HG03571 (cell line): ENCODE measurements at regions not wholly inside any gene's neighbourhood (a gene's known extent, or its start where the extent isn't known, plus 50 kb on each side); places are given as distances from the start of the nearest gene placed in this dataset.
"Not testable (repeated sequence)": the region's sequence is repeated elsewhere in the genome, so short reads cannot be mapped to it uniquely, and the experiment has no call there.

Experiments used
- ATAC-seq: cut with Tn5 transposase; IDR thresholded peaks from one replicate; pipeline ENCODE4 v1.9.1; 2021; ENCODE audit not compliant: unreplicated experiment

DNA sequence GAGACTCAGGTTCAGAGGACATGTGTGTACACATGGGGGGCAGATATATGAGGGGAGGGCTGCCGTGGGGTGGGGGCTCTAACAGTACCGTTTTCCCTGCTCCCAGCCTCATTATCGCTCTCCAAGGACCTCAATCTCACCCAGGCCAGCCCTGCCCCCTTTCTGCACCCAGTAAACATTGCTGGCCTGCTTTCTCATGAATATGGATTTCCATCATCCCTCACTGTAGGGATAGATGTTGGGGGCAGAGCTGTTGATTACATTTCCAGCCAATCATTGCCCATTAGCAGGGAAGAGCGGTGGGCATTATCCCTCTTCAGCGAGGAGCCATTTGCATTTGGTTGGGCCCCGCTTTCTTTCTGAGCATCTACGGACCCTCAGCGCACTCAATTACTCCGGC lies 273.8 kb downstream of the RPS6KC1 start:
- ATAC-seq: no peak

DNA sequence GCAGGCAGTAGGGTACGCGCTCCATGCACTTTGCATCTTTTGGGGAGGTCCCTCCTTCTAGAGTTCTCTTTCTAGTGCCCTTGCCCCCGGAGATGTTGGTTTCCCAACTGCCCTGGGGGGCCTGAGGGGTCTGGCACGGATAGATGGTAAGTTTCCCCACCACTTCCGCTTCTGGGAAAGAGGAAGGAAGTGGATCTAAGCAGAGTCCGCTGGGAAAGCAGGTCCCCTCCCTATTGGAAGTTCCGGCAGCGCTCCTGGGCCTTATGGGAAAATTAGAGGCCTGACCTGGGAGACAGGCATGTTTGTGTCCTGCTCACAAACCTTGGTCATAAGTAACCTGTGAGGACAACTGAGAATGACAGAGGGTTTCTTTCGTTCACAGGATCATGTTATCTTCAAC lies 274.4 kb downstream of the RPS6KC1 start:
- ATAC-seq: no peak

DNA sequence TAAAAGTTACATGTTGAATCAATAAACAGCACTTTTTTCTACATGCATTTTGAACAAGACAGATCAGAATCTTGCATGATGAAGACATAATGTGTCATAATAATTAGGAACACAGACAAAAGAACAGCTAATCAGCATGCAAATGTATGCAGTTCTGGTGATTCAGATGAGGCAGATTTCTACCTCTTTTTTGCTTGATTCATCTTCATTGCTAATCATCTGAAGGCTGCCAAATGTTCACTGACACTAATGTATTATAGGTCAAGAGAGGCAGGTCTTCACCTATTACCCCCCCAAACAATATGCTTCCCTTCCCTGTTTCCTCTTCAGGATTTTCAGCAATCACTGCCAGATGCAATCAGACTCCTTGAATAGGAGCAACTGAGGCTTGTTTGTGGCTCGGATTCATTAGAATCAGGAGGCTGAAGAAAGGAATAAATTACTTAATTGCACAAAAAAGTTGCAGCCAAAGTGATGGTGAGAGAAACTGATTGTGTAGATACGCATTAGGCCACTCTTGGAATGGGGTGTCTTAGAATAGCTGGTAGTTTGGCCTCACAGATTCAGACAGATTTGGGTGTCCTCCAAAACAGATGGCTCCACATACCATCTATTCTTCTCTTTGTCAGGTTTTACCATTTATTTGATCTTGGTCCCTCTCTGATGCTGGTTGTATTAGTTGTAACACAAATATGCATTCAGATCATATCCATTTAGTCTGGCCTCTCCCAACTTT lies 275.4 kb downstream of the RPS6KC1 start:
- ATAC-seq: no peak

DNA sequence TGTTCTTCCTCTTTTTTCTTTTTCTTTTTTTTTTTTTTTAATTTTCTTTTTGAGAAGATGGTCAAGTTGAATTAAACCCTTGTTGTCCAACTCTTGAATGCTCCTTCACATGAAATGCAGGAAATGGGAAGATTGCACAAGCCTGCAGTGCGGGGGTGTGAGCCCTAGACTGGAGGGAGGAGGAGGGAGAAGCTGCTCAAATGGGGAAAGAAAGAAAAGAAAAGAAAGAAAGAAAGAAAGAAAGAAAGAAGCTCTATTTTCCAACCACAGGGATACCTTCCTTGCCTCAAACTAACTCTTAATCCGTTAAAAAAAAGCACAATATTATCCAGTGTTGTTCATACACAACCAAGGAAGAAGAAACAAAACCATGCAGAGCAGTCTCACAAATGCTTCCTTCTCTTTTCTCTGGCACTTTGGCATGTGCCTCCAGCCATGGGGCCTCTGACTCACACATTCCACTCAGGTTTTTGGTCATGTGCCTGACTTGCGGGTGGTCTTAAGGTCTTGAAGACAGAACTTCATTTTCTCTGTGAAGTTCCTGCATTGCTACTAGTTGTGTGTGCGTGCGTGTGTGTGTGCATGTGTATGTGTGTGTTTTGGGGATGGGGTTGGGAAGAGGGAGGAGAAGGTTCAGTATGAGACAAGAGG lies 276.1 kb downstream of the RPS6KC1 start:
- no peak for ATAC-seq

GRCh38 chr1:213329406-213330008 lies 278.5 kb downstream of the RPS6KC1 start:
- ATAC-seq: no peak

GRCh38 chr1:213330281-213330680 lies 279.2 kb downstream of the RPS6KC1 start:
- ATAC-seq: no peak

DNA sequence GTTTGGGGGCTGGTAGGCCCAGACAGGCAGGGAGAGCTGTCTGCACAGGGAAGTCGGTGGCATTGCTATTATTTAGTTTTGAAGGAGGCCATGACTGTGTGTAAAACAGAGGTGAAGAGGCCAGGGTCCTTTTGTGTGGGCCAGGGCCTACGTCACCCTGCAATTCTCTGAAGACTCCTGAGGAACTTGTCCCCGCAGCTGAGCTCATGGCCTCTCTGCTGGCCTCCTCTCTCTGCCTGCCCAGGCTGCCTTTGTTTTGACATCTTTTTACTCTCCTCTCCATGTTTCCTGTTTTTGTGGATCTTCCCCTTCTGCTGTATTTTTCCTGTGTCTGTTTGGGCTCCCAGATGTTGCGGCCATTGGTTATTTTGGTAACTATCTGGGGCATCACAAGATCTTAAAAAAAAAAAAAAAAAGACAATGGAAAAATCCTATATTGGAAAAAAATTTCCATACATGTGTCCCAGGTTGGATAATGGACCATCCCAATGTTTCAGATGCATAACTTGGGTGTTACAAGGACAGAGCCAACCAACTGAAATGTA lies 280.7 kb downstream of the RPS6KC1 start:
- ATAC-seq: no peak

DNA sequence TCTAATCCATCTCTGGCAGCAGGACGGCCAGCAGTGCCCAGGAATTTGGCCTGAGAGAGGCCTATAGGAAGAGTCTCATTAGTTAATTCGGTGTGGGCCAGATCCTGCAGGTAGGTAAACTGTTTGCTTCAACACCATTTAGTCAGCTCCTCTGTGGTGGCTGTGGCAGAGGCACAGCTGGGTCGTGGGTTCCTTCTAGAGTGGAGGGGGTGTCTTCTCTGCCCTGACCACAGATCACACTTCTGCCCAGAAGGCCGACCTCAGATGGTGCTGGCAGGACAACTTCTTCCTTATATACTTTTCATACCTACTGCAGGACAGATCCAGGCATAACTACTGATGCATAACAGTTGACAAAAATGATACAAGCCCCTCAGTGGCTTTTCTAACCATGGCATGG lies 281.4 kb downstream of the RPS6KC1 start:
- ATAC-seq: no peak

DNA sequence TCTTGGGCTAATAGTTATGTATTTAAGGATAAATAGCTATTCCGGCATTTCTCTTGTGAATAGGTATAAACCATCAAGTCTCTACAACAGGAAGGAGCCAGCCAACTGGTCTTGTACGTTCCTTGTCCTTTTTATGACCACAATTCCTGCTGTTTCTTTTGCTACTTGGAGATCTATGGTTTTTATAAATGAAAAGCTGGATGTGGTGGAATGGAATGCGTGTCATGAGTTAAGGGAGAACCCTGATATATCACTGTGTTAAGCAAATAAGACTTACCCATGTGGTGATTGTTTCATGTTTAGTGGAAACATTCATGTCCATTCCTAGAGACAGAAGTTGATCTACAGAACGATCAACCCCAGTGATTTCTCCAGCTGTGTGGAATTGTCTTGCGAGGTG lies 282.1 kb downstream of the RPS6KC1 start:
- no peak for ATAC-seq

- ATAC-seq: no peak
Measured at GRCh38 chr1:213335084-213335483, 284.0 kb downstream of the RPS6KC1 start.

DNA sequence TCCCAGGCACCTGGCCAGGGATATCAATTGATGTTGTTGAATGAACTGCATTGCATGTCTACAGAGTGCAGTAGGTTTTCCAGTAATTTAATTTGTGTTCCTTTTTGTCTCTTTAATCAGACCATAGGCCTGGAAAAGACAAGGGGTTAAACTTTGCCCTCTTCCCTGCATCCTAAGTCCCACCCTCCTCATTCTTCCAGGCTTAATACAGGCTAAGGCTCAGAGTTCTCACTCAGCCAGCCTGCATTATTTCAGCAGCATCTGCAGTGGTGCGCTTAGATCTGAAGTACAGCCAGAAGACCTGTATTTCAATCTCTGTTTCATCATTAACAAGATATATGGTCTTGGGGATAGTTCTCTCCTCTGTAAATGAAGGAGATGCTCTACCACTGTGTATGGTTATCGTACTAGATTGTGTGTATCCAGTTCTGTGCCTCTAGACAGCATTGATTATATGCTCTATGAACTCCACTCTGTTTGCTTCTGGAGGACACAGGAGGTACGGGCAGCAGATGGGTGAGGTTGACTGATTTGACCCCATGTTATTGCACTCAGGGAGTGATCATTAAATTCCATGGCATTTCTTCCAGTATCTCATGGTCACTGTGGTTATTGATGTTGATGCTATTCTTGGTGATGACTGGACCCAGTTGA lies 286.1 kb downstream of the RPS6KC1 start:
- no peak for ATAC-seq

- no peak for ATAC-seq
Measured at GRCh38 chr1:213340593-213340992, 289.6 kb downstream of the RPS6KC1 start.

GRCh38 chr1:213345621-213346020 lies 294.6 kb downstream of the RPS6KC1 start:
- no peak for ATAC-seq

DNA sequence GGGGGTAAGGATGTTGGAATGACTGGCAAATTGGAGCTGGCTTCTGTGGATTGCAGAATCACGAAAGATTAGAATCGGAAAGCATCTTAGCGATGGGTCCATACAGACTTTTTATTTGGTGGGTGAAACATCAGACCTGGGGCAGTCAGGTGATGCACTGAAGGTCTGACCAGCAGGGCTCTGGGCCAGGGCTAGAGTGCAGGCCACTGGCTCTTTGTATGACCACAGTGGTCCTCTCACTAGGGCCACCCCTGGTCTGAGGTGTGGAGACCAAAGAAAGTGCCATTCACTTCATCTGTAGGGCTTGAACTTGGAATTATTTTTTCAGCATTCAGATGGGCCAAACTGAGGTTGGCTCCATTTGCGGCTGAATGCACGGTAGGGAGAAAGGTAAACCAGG lies 306.4 kb downstream of the RPS6KC1 start:
- ATAC-seq: no peak

DNA sequence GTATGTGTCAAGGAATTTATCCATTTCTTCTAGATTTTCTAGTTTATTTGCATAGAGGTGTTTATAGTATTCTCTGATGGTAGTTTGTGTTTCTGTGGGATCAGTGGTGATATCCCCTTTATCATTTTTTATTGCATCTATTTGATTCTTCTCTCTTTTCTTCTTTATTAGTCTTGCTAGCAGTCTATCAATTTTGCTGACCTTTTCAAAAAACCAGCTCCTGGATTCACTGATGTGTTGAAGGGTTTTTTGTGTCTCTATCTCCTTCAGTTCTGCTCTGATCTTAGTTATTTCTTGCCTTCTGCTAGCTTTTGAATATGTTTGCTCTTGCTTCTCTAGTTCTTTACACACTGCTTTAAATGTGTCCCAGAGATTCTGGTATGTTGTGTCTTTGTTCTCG lies 307.3 kb downstream of the RPS6KC1 start:
- ATAC-seq: not testable (repeated sequence)

DNA sequence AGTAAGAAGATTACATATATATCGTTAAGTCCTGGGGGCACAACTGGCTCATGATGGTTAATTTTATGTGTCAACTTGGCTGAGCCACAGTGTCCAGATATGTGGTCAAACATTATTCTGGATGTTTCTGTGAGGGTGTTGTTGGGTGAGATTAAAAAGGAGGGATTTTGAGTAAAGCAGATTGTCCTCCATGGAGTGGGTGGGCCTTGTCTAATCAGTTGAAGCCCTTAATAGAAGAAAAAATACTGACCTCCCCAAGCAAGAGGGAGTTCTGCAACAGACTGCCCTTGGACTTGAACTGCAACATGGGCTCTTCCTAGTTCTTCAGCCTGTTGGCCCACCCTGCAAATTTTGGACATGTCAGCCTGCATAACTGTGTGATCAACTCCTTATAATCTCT lies 311.6 kb downstream of the RPS6KC1 start:
- no peak for ATAC-seq

DNA sequence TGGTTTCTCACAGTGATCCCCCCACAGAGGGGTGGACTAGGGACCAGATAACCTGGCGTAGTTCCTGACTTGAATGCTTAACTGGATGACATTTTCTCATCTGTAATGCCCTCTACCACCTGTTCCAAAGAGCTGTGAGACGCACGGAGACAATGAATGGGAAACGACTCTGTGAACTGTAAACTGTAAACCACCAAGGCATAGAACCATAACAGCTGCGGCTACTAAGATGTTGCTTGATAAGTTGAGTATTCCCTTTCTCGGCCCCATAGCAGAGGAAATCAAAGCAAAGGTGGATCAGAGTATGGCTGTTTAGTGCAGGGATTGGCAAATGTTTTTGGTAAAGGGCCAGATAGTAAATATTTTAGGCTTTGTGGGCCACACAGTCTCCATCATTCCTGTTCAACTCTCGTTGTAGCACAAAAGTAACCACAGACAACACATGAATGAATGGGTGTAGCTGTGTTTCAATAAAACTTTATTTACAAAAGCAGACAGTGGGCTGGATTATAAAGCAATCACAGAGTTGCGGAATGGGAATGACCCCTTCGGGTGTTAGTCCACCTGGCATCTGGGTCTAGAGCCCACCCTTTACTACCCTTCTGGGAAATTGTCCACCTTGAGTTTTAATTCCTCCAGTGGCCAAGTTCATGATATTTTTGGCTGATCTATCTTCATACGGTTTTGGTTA lies 315.2 kb downstream of the RPS6KC1 start:
- ATAC-seq: no peak

DNA sequence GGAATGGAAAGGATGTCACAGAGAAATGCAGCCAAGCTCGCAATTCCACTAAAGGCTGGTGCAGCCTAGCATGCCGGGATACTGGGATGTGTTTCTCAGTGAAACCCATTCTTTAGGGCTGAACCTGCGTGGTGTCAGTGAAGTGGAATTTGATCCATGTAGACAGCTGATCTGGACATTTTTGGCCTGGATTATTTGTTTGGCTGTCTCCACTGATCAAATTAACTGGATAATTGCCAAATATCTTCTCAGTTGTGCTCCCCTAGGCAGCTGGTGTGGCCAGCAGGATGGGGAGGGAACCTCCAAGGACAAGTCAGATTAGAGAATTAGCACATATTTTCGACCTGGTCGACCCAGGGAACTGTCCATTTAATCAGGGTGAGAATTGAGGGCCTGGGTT lies 318.4 kb downstream of the RPS6KC1 start:
- ATAC-seq: no peak

DNA sequence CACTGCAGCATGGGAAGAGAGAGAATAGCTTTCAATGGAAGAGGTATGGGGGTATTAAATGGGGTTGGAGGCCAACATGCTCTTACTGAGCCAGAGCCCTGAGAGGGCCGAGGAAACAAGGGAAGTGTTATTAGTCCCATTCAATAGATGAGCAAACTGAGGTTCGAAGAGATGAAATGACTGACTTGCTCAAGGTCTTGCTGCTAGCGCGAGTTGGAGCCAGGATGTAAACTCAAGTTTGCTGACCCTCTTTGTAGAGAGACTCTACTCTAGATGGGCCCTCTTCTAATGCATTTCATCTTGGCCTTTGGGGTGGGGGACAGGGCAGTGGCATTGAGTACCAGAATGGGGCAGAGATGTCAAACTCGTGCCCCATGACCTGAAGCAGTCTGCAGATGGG lies 319.5 kb downstream of the RPS6KC1 start:
- no peak for ATAC-seq

- ATAC-seq: no peak
Measured at GRCh38 chr1:213371525-213371846, 320.4 kb downstream of the RPS6KC1 start.
